Vagina (tissue), 2 donors: ENCODE measurements at regions not wholly inside any gene's neighbourhood (a gene's known extent, or its start where the extent isn't known, plus 50 kb on each side); places are given as distances from the start of the nearest gene placed in this dataset.

Source experiments
- DNase-seq, 2 donors: peaks; one replicate each; pipeline ENCODE4 v3.0.0-alpha.2; 2017; ENCODE audit errors: extremely low spot score in 2 of 2
- H3K27ac ChIP-seq: fragments of 200-600 bp; sonication (generic); one replicate; pipeline ENCODE4 v1.5.1; 2019
- H3K27me3 ChIP-seq: fragments of 200-600 bp; sonication (generic); one replicate; pipeline ENCODE4 v1.5.1; 2019
- H3K36me3 ChIP-seq, 2 donors: fragments of 200-600 bp; sonication (generic); one replicate each; pipeline ENCODE4 v1.5.1; 2017 to 2019
- H3K4me1 ChIP-seq: fragments of 200-600 bp; sonication (generic); one replicate; pipeline ENCODE4 v1.5.1; 2019
- H3K4me3 ChIP-seq, 2 donors: fragments of 200-600 bp; sonication (generic); 1 replicate in 1 of 2; 2 replicates in 1 of 2; pipeline ENCODE4 v1.5.1; 2016 to 2019
- H3K9me3 ChIP-seq: fragments of 200-600 bp; sonication (generic); one replicate; pipeline ENCODE4 v1.5.1; 2019
- POLR2A ChIP-seq, 2 donors: fragments of 450-650 bp; IDR thresholded peaks; one replicate each; pipeline ENCODE4 v1.6.1; 2017; ENCODE audit warnings: antibody characterized with exemption in 2 of 2, mild to moderate bottlenecking in 2 of 2, moderate library complexity in 2 of 2
- POLR2AphosphoS5 ChIP-seq, 2 donors: sonication (generic); formaldehyde crosslinking; IDR thresholded peaks; one replicate each; pipeline ENCODE4 v1.9.0; 2017; ENCODE audit warnings: antibody characterized with exemption in 2 of 2, mild to moderate bottlenecking in 2 of 2, low read depth in 1 of 2; ENCODE audit not compliant: insufficient read depth in 1 of 2
- intact Hi-C: fragments of 100-400 bp; cut with DNase I; formaldehyde crosslinking; loops from one replicate; pipeline ENCODE4 v1.15.1; 2023
- TF ChIP-seq, protein P1 (sequence below), 3 experiments: fragments of 450-650 bp in 2 of 3; fragments of 200-600 bp in 1 of 3; sonication (generic) in 1 of 3; IDR thresholded peaks; one replicate each; pipeline ENCODE4 v1.5.1; 2017 to 2019; ENCODE audit warnings: antibody characterized with exemption in 3 of 3, mild to moderate bottlenecking in 2 of 3, moderate library complexity in 2 of 3

DNA sequence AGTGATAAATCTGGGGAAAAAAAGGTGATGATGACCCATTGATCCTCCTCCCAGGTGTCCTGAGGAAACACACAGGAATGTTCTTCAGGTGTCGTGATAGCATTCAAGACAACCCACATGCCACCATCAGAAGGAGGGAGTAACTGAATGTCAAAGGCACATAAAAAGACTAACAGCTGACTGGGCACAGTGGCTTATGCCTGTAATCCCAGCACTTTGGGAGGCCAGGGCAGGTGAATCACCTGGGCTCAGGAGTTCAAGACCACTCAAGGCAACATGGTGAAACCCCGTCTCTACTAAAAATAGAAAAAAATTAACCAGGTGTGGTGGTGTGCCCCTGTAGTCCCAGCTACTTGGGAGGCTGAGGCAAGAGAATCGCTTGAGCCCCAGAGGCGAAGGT lies 82.3 kb upstream of the CST7 start:
- no peak overlapping the region for H3K4me3 ChIP-seq
- TF ChIP-seq POLR2A (IDR thresholded peaks at IDR 0.05) = no peak
- no peak for TF ChIP-seq POLR2AphosphoS5 (IDR thresholded peaks at IDR 0.05; ENCODE audit: insufficient read depth in 1 of 2, low read depth in 1 of 2)
- TF ChIP-seq, protein P1, sequence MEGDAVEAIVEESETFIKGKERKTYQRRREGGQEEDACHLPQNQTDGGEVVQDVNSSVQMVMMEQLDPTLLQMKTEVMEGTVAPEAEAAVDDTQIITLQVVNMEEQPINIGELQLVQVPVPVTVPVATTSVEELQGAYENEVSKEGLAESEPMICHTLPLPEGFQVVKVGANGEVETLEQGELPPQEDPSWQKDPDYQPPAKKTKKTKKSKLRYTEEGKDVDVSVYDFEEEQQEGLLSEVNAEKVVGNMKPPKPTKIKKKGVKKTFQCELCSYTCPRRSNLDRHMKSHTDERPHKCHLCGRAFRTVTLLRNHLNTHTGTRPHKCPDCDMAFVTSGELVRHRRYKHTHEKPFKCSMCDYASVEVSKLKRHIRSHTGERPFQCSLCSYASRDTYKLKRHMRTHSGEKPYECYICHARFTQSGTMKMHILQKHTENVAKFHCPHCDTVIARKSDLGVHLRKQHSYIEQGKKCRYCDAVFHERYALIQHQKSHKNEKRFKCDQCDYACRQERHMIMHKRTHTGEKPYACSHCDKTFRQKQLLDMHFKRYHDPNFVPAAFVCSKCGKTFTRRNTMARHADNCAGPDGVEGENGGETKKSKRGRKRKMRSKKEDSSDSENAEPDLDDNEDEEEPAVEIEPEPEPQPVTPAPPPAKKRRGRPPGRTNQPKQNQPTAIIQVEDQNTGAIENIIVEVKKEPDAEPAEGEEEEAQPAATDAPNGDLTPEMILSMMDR (IDR thresholded peaks at IDR 0.05) = no peak
- H3K4me1 ChIP-seq = no peaks in the 10 kb centered on the region
- intact Hi-C loops = no loop called here
- no peaks in the 10 kb centered on the region for H3K9me3 ChIP-seq
- no peak overlapping the region for H3K27ac ChIP-seq
- H3K36me3 ChIP-seq = no peaks in the 10 kb centered on the region
- H3K27me3 ChIP-seq = no peaks in the 10 kb centered on the region
- DNase-seq = peak in 1 of 2 donors; percentile 65

DNA sequence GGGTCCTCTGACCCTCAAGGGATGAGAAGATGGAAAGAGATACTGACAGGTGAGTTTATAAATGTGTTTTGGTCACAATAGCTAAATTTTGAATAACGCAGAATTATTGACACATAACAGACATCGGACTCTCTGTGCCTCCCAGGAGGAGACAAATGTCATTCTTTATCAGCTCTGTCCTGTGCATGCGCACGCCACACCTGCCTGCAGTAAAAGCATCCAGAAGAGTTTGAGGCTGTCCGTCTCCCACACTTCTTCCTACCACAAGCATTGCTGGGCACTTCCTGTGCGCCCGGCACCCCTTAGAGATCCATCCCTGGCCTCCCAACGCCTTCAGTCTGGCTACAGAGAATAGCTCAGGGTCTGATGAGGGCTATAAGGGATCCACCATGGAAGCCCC lies 81.5 kb upstream of the CST7 start:
- peak in 1 of 2 donors; percentile 69 for DNase-seq
- Histone ChIP-seq H3K27ac (no peak overlapping the region), H3K4me1 (no peaks in the 10 kb centered on the region), H3K4me3 (no peak overlapping the region), H3K36me3 (no peaks in the 10 kb centered on the region), H3K27me3 (no peaks in the 10 kb centered on the region), H3K9me3 (no peaks in the 10 kb centered on the region)
- intact Hi-C loops = no loop called here
- TF ChIP-seq POLR2A (IDR thresholded peaks at IDR 0.05) (no peak), POLR2AphosphoS5 (IDR thresholded peaks at IDR 0.05; ENCODE audit: insufficient read depth in 1 of 2, low read depth in 1 of 2) (no peak)
- TF ChIP-seq, protein P1 (IDR thresholded peaks at IDR 0.05) = no peak

DNA sequence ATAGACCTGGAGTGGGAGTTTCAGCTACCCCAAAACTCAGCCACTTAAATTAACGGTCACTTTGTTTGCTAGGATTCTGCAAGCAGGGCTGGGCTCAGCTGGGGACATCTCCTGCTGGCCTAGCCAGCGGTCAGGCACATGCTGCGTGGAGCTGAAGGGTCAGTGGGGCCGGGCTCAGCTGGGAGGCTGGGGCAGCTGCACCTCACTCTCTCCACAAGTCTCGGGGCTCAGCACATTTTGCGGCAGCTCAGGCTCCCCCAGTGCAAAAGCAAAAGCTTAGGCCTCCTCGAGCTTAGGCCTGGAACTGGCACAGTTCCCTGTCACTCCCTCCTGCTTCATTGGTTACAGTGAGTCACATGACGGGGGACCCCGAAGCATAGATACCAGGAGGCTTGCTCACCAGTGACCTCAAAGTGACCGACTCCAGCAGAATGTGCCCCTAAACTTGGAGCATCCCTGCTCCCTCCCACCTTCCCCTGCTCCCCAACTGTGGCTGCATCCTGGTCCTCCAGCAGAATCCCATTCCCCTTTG lies 80.6 kb upstream of the CST7 start:
- Histone ChIP-seq H3K27me3 (no peaks in the 10 kb centered on the region), H3K4me1 (no peaks in the 10 kb centered on the region), H3K27ac (no peak overlapping the region), H3K9me3 (no peaks in the 10 kb centered on the region), H3K36me3 (no peaks in the 10 kb centered on the region), H3K4me3 (no peak overlapping the region)
- peak in 1 of 2 donors; percentile 67 for DNase-seq
- intact Hi-C loops = no loop called here
- TF ChIP-seq, protein P1 (IDR thresholded peaks at IDR 0.05) = no peak
- TF ChIP-seq POLR2AphosphoS5 (IDR thresholded peaks at IDR 0.05; ENCODE audit: insufficient read depth in 1 of 2, low read depth in 1 of 2) (no peak), POLR2A (IDR thresholded peaks at IDR 0.05) (no peak)

DNA sequence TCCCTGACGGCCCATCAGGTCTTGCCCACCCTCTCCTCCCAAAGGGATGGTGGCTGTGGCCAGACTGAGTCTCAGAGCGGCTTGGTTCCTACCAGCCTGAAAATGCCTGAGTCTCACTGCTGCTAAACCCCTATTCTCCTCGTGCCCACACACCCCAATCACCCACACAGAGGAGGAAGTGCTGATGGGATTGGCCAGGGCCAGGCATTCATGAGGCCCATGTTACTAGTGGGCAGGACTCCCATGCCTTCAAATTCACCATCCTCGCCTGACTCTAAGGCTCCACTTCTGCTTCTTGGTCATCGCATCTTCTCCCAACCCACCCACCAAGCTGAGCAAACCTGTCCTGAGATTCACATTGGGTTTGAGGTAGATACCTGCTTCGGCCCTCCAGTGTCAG lies 80.1 kb upstream of the CST7 start:
- Histone ChIP-seq H3K4me1 (no peaks in the 10 kb centered on the region), H3K9me3 (no peaks in the 10 kb centered on the region), H3K36me3 (no peaks in the 10 kb centered on the region), H3K27me3 (no peaks in the 10 kb centered on the region), H3K27ac (no peak overlapping the region), H3K4me3 (no peak overlapping the region)
- intact Hi-C loops = no loop called here
- TF ChIP-seq, protein P1 (IDR thresholded peaks at IDR 0.05) = no peak
- TF ChIP-seq POLR2A (IDR thresholded peaks at IDR 0.05) (no peak), POLR2AphosphoS5 (IDR thresholded peaks at IDR 0.05; ENCODE audit: insufficient read depth in 1 of 2, low read depth in 1 of 2) (no peak)
- peak in 1 of 2 donors; percentile 71 for DNase-seq

DNA sequence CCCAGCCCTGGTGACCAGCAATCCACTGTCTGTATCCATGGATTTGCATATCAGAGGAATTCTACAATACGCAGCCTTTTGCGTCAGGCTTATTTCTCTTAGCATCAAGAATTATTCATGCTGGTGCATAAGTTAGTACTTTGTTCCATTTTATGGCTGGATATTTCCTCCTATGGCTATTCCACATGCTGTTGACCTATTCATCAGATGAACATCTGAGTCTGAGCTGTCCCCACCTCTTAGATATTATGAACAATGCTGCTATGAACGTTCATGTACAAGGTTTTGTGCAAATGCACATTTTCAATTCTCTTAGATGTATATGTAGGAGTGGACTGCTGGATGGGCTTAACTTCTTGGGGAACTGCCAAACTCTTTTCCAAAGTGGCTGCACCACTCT lies 79.0 kb upstream of the CST7 start:
- no peaks in the 10 kb centered on the region for H3K9me3 ChIP-seq
- no peak overlapping the region for H3K27ac ChIP-seq
- H3K36me3 ChIP-seq = no peaks in the 10 kb centered on the region
- no peaks in the 10 kb centered on the region for H3K4me1 ChIP-seq
- DNase-seq = no peak
- H3K27me3 ChIP-seq = no peaks in the 10 kb centered on the region
- TF ChIP-seq, protein P1 (IDR thresholded peaks at IDR 0.05) = no peak
- no peak overlapping the region for H3K4me3 ChIP-seq
- intact Hi-C loops = no loop called here
